Mesenchymal stem cell (in vitro differentiated cells and primary cell): ENCODE measurements at regions not wholly inside any gene's neighbourhood (a gene's known extent, or its start where the extent isn't known, plus 50 kb on each side); places are given as distances from the start of the nearest gene placed in this dataset.

Experiments
- DNase-seq: peaks from one replicate; pipeline ENCODE4 v3.0.0-alpha.2; 2013
- H2AFZ ChIP-seq: one replicate; pipeline ENCODE4 v1.6.1; 2013; ENCODE audit warnings: low read depth, mild to moderate bottlenecking, control low read depth, inconsistent platforms, low read length, moderate library complexity
- H2AK5ac ChIP-seq: 2 replicates; pipeline ENCODE4 v1.6.1; 2013; ENCODE audit warnings: low read length, moderate library complexity, mild to moderate bottlenecking, inconsistent platforms; ENCODE audit not compliant: severe bottlenecking
- H2BK120ac ChIP-seq: one replicate; pipeline ENCODE4 v1.6.1; 2013; ENCODE audit warnings: low read depth, mild to moderate bottlenecking, inconsistent platforms, low read length, moderate library complexity
- H2BK12ac ChIP-seq, 2 experiments: one replicate each; pipeline ENCODE4 v1.6.1; 2013; ENCODE audit warnings: inconsistent platforms in 2 of 2, low read length in 2 of 2, mild to moderate bottlenecking in 2 of 2, moderate library complexity in 2 of 2, control low read depth in 1 of 2
- H2BK15ac ChIP-seq: one replicate; pipeline ENCODE4 v1.6.1; 2013; ENCODE audit warnings: mild to moderate bottlenecking, low read depth, inconsistent platforms; ENCODE audit not compliant: poor library complexity, severe bottlenecking
- H2BK5ac ChIP-seq: 2 replicates; pipeline ENCODE4 v1.6.1; 2013; ENCODE audit warnings: low read depth, mild to moderate bottlenecking, low read length, control low read depth, inconsistent platforms; ENCODE audit not compliant: poor library complexity, severe bottlenecking
- H3K14ac ChIP-seq, 2 experiments: one replicate each; pipeline ENCODE4 v1.6.1; 2013; ENCODE audit warnings: inconsistent platforms in 2 of 2, low read length in 2 of 2, control low read depth in 1 of 2, mild to moderate bottlenecking in 1 of 2, moderate library complexity in 1 of 2
- H3K18ac ChIP-seq, 2 experiments: one replicate each; pipeline ENCODE4 v1.6.1; 2013; ENCODE audit warnings: inconsistent platforms in 2 of 2, low read length in 2 of 2, control low read depth in 1 of 2, low read depth in 1 of 2, mild to moderate bottlenecking in 1 of 2
- H3K23ac ChIP-seq, 2 experiments: one replicate each; pipeline ENCODE4 v1.6.1; 2013; ENCODE audit warnings: inconsistent platforms in 2 of 2, low read length in 2 of 2, mild to moderate bottlenecking in 2 of 2, moderate library complexity in 2 of 2, control low read depth in 1 of 2
- H3K27ac ChIP-seq: 2 replicates; pipeline ENCODE4 v1.5.1; 2013; ENCODE audit warnings: mild to moderate bottlenecking, moderate library complexity, low read length, control low read depth, inconsistent platforms; ENCODE audit not compliant: poor library complexity, severe bottlenecking
- H3K27me3 ChIP-seq, 2 experiments: 2 replicates each; pipeline versions ENCODE4 v1.6.1 to v1.7.0; 2013; ENCODE audit warnings: low read length in 2 of 2, mild to moderate bottlenecking in 2 of 2, moderate library complexity in 2 of 2, control low read depth in 1 of 2, inconsistent platforms in 1 of 2; ENCODE audit not compliant: control insufficient read depth in 1 of 2, insufficient read depth in 1 of 2
- H3K36me3 ChIP-seq, 2 experiments: 2 replicates each; pipeline versions ENCODE4 v1.6.1 to v1.7.0; 2013; ENCODE audit warnings: low read length in 2 of 2, control low read depth in 1 of 2, inconsistent platforms in 1 of 2, low read depth in 1 of 2, mild to moderate bottlenecking in 1 of 2; ENCODE audit not compliant: insufficient read depth in 2 of 2, control insufficient read depth in 1 of 2
- H3K4ac ChIP-seq, 2 experiments: one replicate each; pipeline ENCODE4 v1.6.1; 2013; ENCODE audit warnings: inconsistent platforms in 2 of 2, low read length in 2 of 2, mild to moderate bottlenecking in 2 of 2, moderate library complexity in 2 of 2, control low read depth in 1 of 2, low read depth in 1 of 2
- H3K4me1 ChIP-seq: 2 replicates; pipeline ENCODE4 v1.6.1; 2013; ENCODE audit warnings: low read depth, low read length, control low read depth; ENCODE audit not compliant: control insufficient read depth, insufficient read depth
- H3K4me2 ChIP-seq: 2 replicates; pipeline ENCODE4 v1.6.1; 2013; ENCODE audit warnings: low read length, mild to moderate bottlenecking, inconsistent platforms; ENCODE audit not compliant: poor library complexity, severe bottlenecking
- H3K4me3 ChIP-seq, 2 experiments: 2 replicates each; pipeline versions ENCODE4 v1.5.1 to v1.7.0; 2013; ENCODE audit warnings: low read length in 2 of 2, mild to moderate bottlenecking in 2 of 2, control low read depth in 1 of 2, low read depth in 1 of 2; ENCODE audit not compliant: insufficient read depth in 1 of 2
- H3K79me1 ChIP-seq: replicated peaks from 2 replicates; pipeline ENCODE4 v1.6.1; 2013; ENCODE audit warnings: mild to moderate bottlenecking, control low read depth, low read length, inconsistent platforms; ENCODE audit not compliant: poor library complexity, severe bottlenecking
- H3K9ac ChIP-seq: 2 replicates; pipeline ENCODE4 v1.7.0; 2013; ENCODE audit warnings: mild to moderate bottlenecking, low read length, moderate library complexity
- H3K9me3 ChIP-seq: 2 replicates; pipeline ENCODE4 v1.7.0; 2013; ENCODE audit warnings: mild to moderate bottlenecking, low read length; ENCODE audit not compliant: control insufficient read depth
- H4K8ac ChIP-seq: one replicate; pipeline ENCODE4 v1.6.1; 2013; ENCODE audit warnings: inconsistent platforms, mild to moderate bottlenecking, low read length, moderate library complexity
- H4K91ac ChIP-seq: one replicate; pipeline ENCODE4 v1.6.1; 2013; ENCODE audit warnings: mild to moderate bottlenecking, low read length, inconsistent platforms
- WGBS: methylation state at CpG from one replicate; pipeline ENCODE4 v1.1.7; 2013; ENCODE audit warnings: mixed read lengths; 5-methylcytosine and 5-hydroxymethylcytosine counted together

- Histone ChIP-seq H3K27ac (no peak overlapping the region), H2BK15ac (no peak overlapping the region), H3K23ac (no peak overlapping the region), H3K4me2 (no peak overlapping the region), H4K91ac (no peak overlapping the region), H3K4ac (no peak overlapping the region), H3K4me3 (no peak overlapping the region), H3K18ac (no peak overlapping the region), H3K9ac (no peak overlapping the region), H3K4me1 (peaks cover 5% of the 10 kb centered on the region), H3K79me1 (no peaks in the 10 kb centered on the region), H3K27me3 (no peaks in the 10 kb centered on the region), H2AK5ac (no peak overlapping the region), H2BK5ac (no peak overlapping the region), H2BK12ac (no peak overlapping the region), H2AFZ (no peak overlapping the region), H3K36me3 (no peaks in the 10 kb centered on the region), H3K14ac (no peak overlapping the region), H3K9me3 (no peaks in the 10 kb centered on the region), H4K8ac (no peak overlapping the region), H2BK120ac (no peak overlapping the region)
- no peak for DNase-seq
- 75% methylated on average over 14 of the region's 15 CpGs for WGBS
Measured at GRCh38 chr22:49364398-49364797, 463.3 kb downstream of the BRD1 start.

GRCh38 chr22:49363526-49364230 lies 464.0 kb downstream of the BRD1 start:
- no peak overlapping the region for H3K14ac ChIP-seq
- no peak overlapping the region for H4K8ac ChIP-seq
- no peak overlapping the region for H3K27ac ChIP-seq
- no peak overlapping the region for H3K4me3 ChIP-seq
- 90% methylated on average over 27 of the region's 27 CpGs for WGBS
- H3K18ac ChIP-seq = no peak overlapping the region
- H3K4me2 ChIP-seq = no peak overlapping the region
- H3K36me3 ChIP-seq = no peaks in the 10 kb centered on the region
- DNase-seq = no peak
- H3K9me3 ChIP-seq = no peaks in the 10 kb centered on the region
- H3K9ac ChIP-seq = no peak overlapping the region
- H3K27me3 ChIP-seq = no peaks in the 10 kb centered on the region
- no peak overlapping the region for H3K23ac ChIP-seq
- H4K91ac ChIP-seq = no peak overlapping the region
- H2BK15ac ChIP-seq = no peak overlapping the region
- H2BK120ac ChIP-seq = no peak overlapping the region
- H2BK12ac ChIP-seq = no peak overlapping the region
- H3K79me1 ChIP-seq = no peaks in the 10 kb centered on the region
- peaks cover 2% of the 10 kb centered on the region for H3K4me1 ChIP-seq
- no peak overlapping the region for H2AK5ac ChIP-seq
- H2AFZ ChIP-seq = no peak overlapping the region
- no peak overlapping the region for H2BK5ac ChIP-seq
- H3K4ac ChIP-seq = no peak overlapping the region

GRCh38 chr22:49362211-49362839 lies 465.3 kb downstream of the BRD1 start:
- H4K91ac ChIP-seq = no peak overlapping the region
- H2AK5ac ChIP-seq = no peak overlapping the region
- H3K23ac ChIP-seq = no peak overlapping the region
- DNase-seq = no peak
- no peak overlapping the region for H3K4me2 ChIP-seq
- no peaks in the 10 kb centered on the region for H3K79me1 ChIP-seq
- H3K36me3 ChIP-seq = no peaks in the 10 kb centered on the region
- H2AFZ ChIP-seq = no peak overlapping the region
- no peak overlapping the region for H4K8ac ChIP-seq
- no peaks in the 10 kb centered on the region for H3K27me3 ChIP-seq
- no peak overlapping the region for H2BK120ac ChIP-seq
- peaks cover 1% of the 10 kb centered on the region for H3K4me1 ChIP-seq
- no peak overlapping the region for H3K14ac ChIP-seq
- no peak overlapping the region for H2BK5ac ChIP-seq
- no peak overlapping the region for H2BK15ac ChIP-seq
- 79% methylated on average over 13 of the region's 13 CpGs for WGBS
- no peaks in the 10 kb centered on the region for H3K9me3 ChIP-seq
- no peak overlapping the region for H3K27ac ChIP-seq
- H3K4ac ChIP-seq = no peak overlapping the region
- H3K4me3 ChIP-seq = no peak overlapping the region
- no peak overlapping the region for H2BK12ac ChIP-seq
- no peak overlapping the region for H3K9ac ChIP-seq
- H3K18ac ChIP-seq = no peak overlapping the region

- Histone ChIP-seq H2BK120ac (no peak overlapping the region), H3K27me3 (no peaks in the 10 kb centered on the region), H3K14ac (no peak overlapping the region), H2AFZ (no peak overlapping the region), H4K91ac (no peak overlapping the region), H3K23ac (no peak overlapping the region), H3K4me3 (no peak overlapping the region), H3K79me1 (no peaks in the 10 kb centered on the region), H2BK15ac (no peak overlapping the region), H3K9me3 (no peaks in the 10 kb centered on the region), H2BK5ac (no peak overlapping the region), H4K8ac (no peak overlapping the region), H3K4me2 (no peak overlapping the region), H2BK12ac (no peak overlapping the region), H3K18ac (no peak overlapping the region), H3K9ac (no peak overlapping the region), H3K4ac (no peak overlapping the region), H3K4me1 (no peaks in the 10 kb centered on the region), H2AK5ac (no peak overlapping the region), H3K27ac (no peak overlapping the region), H3K36me3 (no peaks in the 10 kb centered on the region)
- DNase-seq = no peak
- WGBS = 70% methylated on average over 2 of the region's 4 CpGs
Measured at GRCh38 chr22:49361164-49361563, 466.5 kb downstream of the BRD1 start.
